Sigmoid colon (tissue), 3 donors: ENCODE measurements at regions not wholly inside any gene's neighbourhood (a gene's known extent, or its start where the extent isn't known, plus 50 kb on each side); places are given as distances from the start of the nearest gene placed in this dataset.

Experiments used
- POLR2A ChIP-seq, 2 donors: fragments of 450-650 bp; IDR thresholded peaks; one replicate each; pipeline ENCODE4 v1.6.1; 2016; ENCODE audit warnings: antibody characterized with exemption in 2 of 2, mild to moderate bottlenecking in 2 of 2, moderate library complexity in 2 of 2
- TF ChIP-seq, protein P1 (sequence below), 4 experiments: fragments of 450-650 bp in 3 of 4; fragments of 200-600 bp in 1 of 4; IDR thresholded peaks; one replicate each; pipeline ENCODE4 v1.5.1; 2016 to 2019; ENCODE audit warnings: antibody characterized with exemption in 4 of 4, mild to moderate bottlenecking in 3 of 4, moderate library complexity in 2 of 4

DNA sequence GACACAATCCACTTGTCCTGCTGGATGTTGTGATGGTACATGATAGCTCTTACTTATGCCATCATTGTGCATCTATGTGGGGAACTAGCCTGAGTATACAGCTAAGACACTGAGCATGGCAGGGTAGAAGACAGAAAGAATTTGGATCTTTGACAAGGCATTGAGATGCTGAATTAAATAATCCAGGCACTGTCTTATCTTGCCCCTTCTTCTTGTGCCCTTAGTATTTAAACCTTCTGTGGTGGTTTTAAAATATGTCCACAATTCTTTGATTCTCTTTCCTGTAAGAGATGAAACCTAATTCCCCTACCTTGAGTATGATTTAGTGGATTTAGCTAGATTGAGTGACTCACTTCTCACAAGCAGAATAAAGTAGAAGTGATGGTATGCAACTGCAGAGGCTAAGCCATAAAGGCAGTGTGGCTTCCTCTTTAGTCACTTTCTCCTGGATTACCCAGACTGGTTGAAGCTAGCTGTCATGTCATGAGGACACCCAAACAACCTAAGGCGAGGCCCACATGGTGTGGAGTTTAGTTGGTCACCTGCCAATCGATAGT lies 174.0 kb upstream of the NREP start:
- no peak for TF ChIP-seq POLR2A (IDR thresholded peaks at IDR 0.05)
- TF ChIP-seq, protein P1, sequence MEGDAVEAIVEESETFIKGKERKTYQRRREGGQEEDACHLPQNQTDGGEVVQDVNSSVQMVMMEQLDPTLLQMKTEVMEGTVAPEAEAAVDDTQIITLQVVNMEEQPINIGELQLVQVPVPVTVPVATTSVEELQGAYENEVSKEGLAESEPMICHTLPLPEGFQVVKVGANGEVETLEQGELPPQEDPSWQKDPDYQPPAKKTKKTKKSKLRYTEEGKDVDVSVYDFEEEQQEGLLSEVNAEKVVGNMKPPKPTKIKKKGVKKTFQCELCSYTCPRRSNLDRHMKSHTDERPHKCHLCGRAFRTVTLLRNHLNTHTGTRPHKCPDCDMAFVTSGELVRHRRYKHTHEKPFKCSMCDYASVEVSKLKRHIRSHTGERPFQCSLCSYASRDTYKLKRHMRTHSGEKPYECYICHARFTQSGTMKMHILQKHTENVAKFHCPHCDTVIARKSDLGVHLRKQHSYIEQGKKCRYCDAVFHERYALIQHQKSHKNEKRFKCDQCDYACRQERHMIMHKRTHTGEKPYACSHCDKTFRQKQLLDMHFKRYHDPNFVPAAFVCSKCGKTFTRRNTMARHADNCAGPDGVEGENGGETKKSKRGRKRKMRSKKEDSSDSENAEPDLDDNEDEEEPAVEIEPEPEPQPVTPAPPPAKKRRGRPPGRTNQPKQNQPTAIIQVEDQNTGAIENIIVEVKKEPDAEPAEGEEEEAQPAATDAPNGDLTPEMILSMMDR (IDR thresholded peaks at IDR 0.05): no peak
